Stimulated activated CD4-positive, alpha-beta T cell treated with anti-CD3 and anti-CD28 coated beads, TNF-alpha, amount 100 ng/mL, for 4 hours (primary cell): ENCODE measurements at regions not wholly inside any gene's neighbourhood (a gene's known extent, or its start where the extent isn't known, plus 50 kb on each side); places are given as distances from the start of the nearest gene placed in this dataset.

Experiments
- DNase-seq, 3 experiments: peaks; one replicate each; pipeline ENCODE4 v3.0.0-alpha.2; 2020; ENCODE audit warnings: low read depth in 3 of 3

- no peak for DNase-seq
Measured at GRCh38 chr11:70521475-70522308, 123.4 kb downstream of the CTTN start.

- no peak for DNase-seq
Measured at GRCh38 chr11:70522309-70522592, 123.9 kb downstream of the CTTN start.

- no peak for DNase-seq
Measured at GRCh38 chr11:70522593-70523311, 124.4 kb downstream of the CTTN start.

GRCh38 chr11:70523384-70524095 lies 125.2 kb downstream of the CTTN start:
- DNase-seq = no peak

GRCh38 chr11:70524096-70524922 lies 126.0 kb downstream of the CTTN start:
- no peak for DNase-seq

GRCh38 chr11:70525006-70525405 lies 126.7 kb downstream of the CTTN start:
- DNase-seq = no peak

- no peak for DNase-seq
Measured at GRCh38 chr11:70525466-70525865, 127.1 kb downstream of the CTTN start.

- no peak for DNase-seq
Measured at GRCh38 chr11:70526116-70527045, 128.1 kb downstream of the CTTN start.

- no peak for DNase-seq
Measured at GRCh38 chr11:70527046-70527395, 128.7 kb downstream of the CTTN start.

- no peak for DNase-seq
Measured at GRCh38 chr11:70527429-70528045, 129.2 kb downstream of the CTTN start.

- DNase-seq = no peak
Measured at GRCh38 chr11:70528046-70528793, 129.9 kb downstream of the CTTN start.

- no peak for DNase-seq
Measured at GRCh38 chr11:70528794-70529580, 130.7 kb downstream of the CTTN start.

GRCh38 chr11:70530010-70530409 lies 131.7 kb downstream of the CTTN start:
- DNase-seq = no peak

GRCh38 chr11:70530629-70531185 lies 132.4 kb downstream of the CTTN start:
- DNase-seq = no peak

GRCh38 chr11:70531281-70532065 lies 133.1 kb downstream of the CTTN start:
- DNase-seq = no peak

GRCh38 chr11:70532066-70532440 lies 133.7 kb downstream of the CTTN start:
- no peak for DNase-seq

- DNase-seq = no peak
Measured at GRCh38 chr11:70532731-70533130, 134.4 kb downstream of the CTTN start.
